SK-N-SH (cell line): ENCODE measurements at regions not wholly inside any gene's neighbourhood (a gene's known extent, or its start where the extent isn't known, plus 50 kb on each side); places are given as distances from the start of the nearest gene placed in this dataset.

Source experiments
- CTCF ChIA-PET: fragments of 300-600, 350-600 bp; formaldehyde crosslinking; extraction: SDS; loops from one replicate; lab custom pipeline; 2021; lab: Yijun Ruan, JAX
- POLR2A ChIA-PET: fragments of 350-600 bp; sonication (Branson Sonifier 250); formaldehyde crosslinking; extraction: SDS; loops from one replicate; lab custom pipeline; 2020; ENCODE audit warnings: antibody characterized with exemption, inconsistent platforms; lab: Yijun Ruan, JAX
- DNase-seq: peaks from one replicate; pipeline ENCODE4 v3.0.0; 2012
- H2AFZ ChIP-seq: fragments of 200-600 bp; sonication (generic); 2 replicates; pipeline ENCODE4 v1.8.1; 2016; ENCODE audit warnings: antibody characterized with exemption, mild to moderate bottlenecking, low read depth
- H3F3A ChIP-seq: fragments of 200-600 bp; sonication (generic); replicated peaks from 2 replicates; pipeline ENCODE3; 2016; ENCODE audit warnings: antibody characterized with exemption, mild to moderate bottlenecking; ENCODE audit not compliant: insufficient read depth
- H3K27ac ChIP-seq, 2 experiments: fragments of 200-500 bp in 1 of 2; fragments of 200-600 bp in 1 of 2; sonication (Bioruptor generic) in 1 of 2; sonication (generic), shearing (Covaris generic) in 1 of 2; 2 replicates each; pipeline versions ENCODE4 v1.5.1 to v1.6.1; 2014 to 2016; ENCODE audit warnings: low read depth in 2 of 2, inconsistent platforms in 1 of 2, low read length in 1 of 2, mild to moderate bottlenecking in 1 of 2, mixed read lengths in 1 of 2
- H3K27me3 ChIP-seq: fragments of 200-600 bp; sonication (generic), shearing (Covaris generic); 2 replicates; pipeline ENCODE4 v1.6.1; 2016; ENCODE audit warnings: mixed run types; ENCODE audit not compliant: insufficient read depth
- H3K36me3 ChIP-seq, 2 experiments: fragments of 200-500 bp in 1 of 2; fragments of 200-600 bp in 1 of 2; sonication (Bioruptor generic) in 1 of 2; sonication (generic) in 1 of 2; replicated peaks in 1 of 2; 2 replicates each; pipeline versions ENCODE3 to v1.5.1; 2014 to 2016; ENCODE audit warnings: low read length in 1 of 2, mild to moderate bottlenecking in 1 of 2; ENCODE audit not compliant: insufficient read depth in 2 of 2, control insufficient read depth in 1 of 2
- H3K4me1 ChIP-seq, 2 experiments: fragments of 200-500 bp in 1 of 2; fragments of 200-600 bp in 1 of 2; sonication (Bioruptor generic) in 1 of 2; sonication (generic), shearing (Covaris generic) in 1 of 2; 2 replicates each; pipeline versions ENCODE4 v1.5.1 to v1.6.1; 2014 to 2016; ENCODE audit warnings: low read depth in 1 of 2, low read length in 1 of 2, mixed run types in 1 of 2; ENCODE audit not compliant: insufficient read depth in 2 of 2, control insufficient read depth in 1 of 2
- H3K4me2 ChIP-seq: fragments of 200-600 bp; sonication (generic), shearing (Covaris generic); 2 replicates; pipeline ENCODE4 v1.6.1; 2017; ENCODE audit warnings: mixed run types
- H3K4me3 ChIP-seq, 2 experiments: fragments of 200-500 bp in 1 of 2; fragments of 200-600 bp in 1 of 2; sonication (Bioruptor generic) in 1 of 2; sonication (generic), shearing (Covaris generic) in 1 of 2; 2 replicates each; pipeline versions ENCODE4 v1.5.1 to v1.8.1; 2014 to 2016; ENCODE audit warnings: low read depth in 2 of 2, inconsistent platforms in 1 of 2, low read length in 1 of 2, mild to moderate bottlenecking in 1 of 2, mixed read lengths in 1 of 2, moderate library complexity in 1 of 2
- H3K79me2 ChIP-seq: fragments of 200-600 bp; sonication (generic); 2 replicates; pipeline ENCODE4 v1.8.1; 2017; ENCODE audit warnings: mild to moderate bottlenecking; ENCODE audit not compliant: insufficient read depth
- H3K9ac ChIP-seq: fragments of 200-600 bp; sonication (generic); 2 replicates; pipeline ENCODE4 v1.6.1; 2017; ENCODE audit warnings: mixed run types
- H3K9me2 ChIP-seq: fragments of 200-600 bp; sonication (generic); 2 replicates; pipeline ENCODE4 v1.6.1; 2017; ENCODE audit warnings: mixed run types
- H3K9me3 ChIP-seq: fragments of 200-600 bp; sonication (generic); 2 replicates; pipeline ENCODE4 v1.6.1; 2017; ENCODE audit warnings: mixed run types, mild to moderate bottlenecking, moderate library complexity
- H4K20me1 ChIP-seq: fragments of 200-600 bp; sonication (generic); 2 replicates; pipeline ENCODE4 v1.6.1; 2017; ENCODE audit warnings: mild to moderate bottlenecking, mixed run types; ENCODE audit not compliant: insufficient read depth
- FOXM1 ChIP-seq: IDR thresholded peaks from 2 replicates; pipeline ENCODE4 v1.4.0; 2012; ENCODE audit warnings: low read depth, mild to moderate bottlenecking
- GABPA ChIP-seq: IDR thresholded peaks from 2 replicates; pipeline ENCODE4 v1.4.0; 2012; ENCODE audit warnings: low read depth, mild to moderate bottlenecking
- JUND ChIP-seq: IDR thresholded peaks from 2 replicates; pipeline ENCODE4 v1.4.0; 2012
- MAX ChIP-seq: IDR thresholded peaks from 2 replicates; pipeline ENCODE4 v1.4.0; 2012; ENCODE audit warnings: low read depth
- MEF2A ChIP-seq: IDR thresholded peaks from 2 replicates; pipeline ENCODE4 v1.4.0; 2012; ENCODE audit warnings: low read depth, borderline replicate concordance
- NFIC ChIP-seq: IDR thresholded peaks from 2 replicates; pipeline ENCODE4 v1.4.0; 2012; ENCODE audit warnings: borderline replicate concordance
- RAD21 ChIP-seq: IDR thresholded peaks from 2 replicates; pipeline ENCODE4 v1.6.1; 2012; ENCODE audit warnings: mild to moderate bottlenecking, low read length
- SMC3 ChIP-seq: IDR thresholded peaks from 2 replicates; pipeline ENCODE4 v1.6.1; 2012; ENCODE audit warnings: low read depth, low read length, improper control_type of control experiment
- TEAD4 ChIP-seq: IDR thresholded peaks from 2 replicates; pipeline ENCODE4 v1.4.0; 2012; ENCODE audit warnings: mild to moderate bottlenecking, borderline replicate concordance; ENCODE audit not compliant: insufficient read depth
- USF2 ChIP-seq: fragments of 150-350 bp; IDR thresholded peaks from 2 replicates; pipeline ENCODE4 v1.6.1; 2017; ENCODE audit warnings: antibody characterized with exemption, low read length, low read depth, borderline replicate concordance
- WGBS: methylation state at CpG from one replicate; pipeline ENCODE4 v1.1.6; 2017; ENCODE audit warnings: low lambda C conversion rate; 5-methylcytosine and 5-hydroxymethylcytosine counted together
- TF ChIP-seq, protein P1 (sequence below): IDR thresholded peaks from 2 replicates; pipeline ENCODE4 v1.6.1; 2012; ENCODE audit warnings: mild to moderate bottlenecking, low read depth, low read length, moderate library complexity

- Histone ChIP-seq H3K4me2 (no peak overlapping the region), H3K79me2 (no peaks in the 10 kb centered on the region), H2AFZ (no peak overlapping the region), H3K9me2 (no peaks in the 10 kb centered on the region), H3K27me3 (no peaks in the 10 kb centered on the region), H3K4me3 (no peak overlapping the region), H3K4me1 (no peaks in the 10 kb centered on the region), H3K9me3 (no peaks in the 10 kb centered on the region), H3K36me3 (no peaks in the 10 kb centered on the region), H3K9ac (no peak overlapping the region), H4K20me1 (no peaks in the 10 kb centered on the region), H3K27ac (no peak overlapping the region), H3F3A (no peaks in the 10 kb centered on the region)
- ChIA-PET POLR2A (no interaction called here), CTCF (no interaction called here)
- TF ChIP-seq, protein P1, sequence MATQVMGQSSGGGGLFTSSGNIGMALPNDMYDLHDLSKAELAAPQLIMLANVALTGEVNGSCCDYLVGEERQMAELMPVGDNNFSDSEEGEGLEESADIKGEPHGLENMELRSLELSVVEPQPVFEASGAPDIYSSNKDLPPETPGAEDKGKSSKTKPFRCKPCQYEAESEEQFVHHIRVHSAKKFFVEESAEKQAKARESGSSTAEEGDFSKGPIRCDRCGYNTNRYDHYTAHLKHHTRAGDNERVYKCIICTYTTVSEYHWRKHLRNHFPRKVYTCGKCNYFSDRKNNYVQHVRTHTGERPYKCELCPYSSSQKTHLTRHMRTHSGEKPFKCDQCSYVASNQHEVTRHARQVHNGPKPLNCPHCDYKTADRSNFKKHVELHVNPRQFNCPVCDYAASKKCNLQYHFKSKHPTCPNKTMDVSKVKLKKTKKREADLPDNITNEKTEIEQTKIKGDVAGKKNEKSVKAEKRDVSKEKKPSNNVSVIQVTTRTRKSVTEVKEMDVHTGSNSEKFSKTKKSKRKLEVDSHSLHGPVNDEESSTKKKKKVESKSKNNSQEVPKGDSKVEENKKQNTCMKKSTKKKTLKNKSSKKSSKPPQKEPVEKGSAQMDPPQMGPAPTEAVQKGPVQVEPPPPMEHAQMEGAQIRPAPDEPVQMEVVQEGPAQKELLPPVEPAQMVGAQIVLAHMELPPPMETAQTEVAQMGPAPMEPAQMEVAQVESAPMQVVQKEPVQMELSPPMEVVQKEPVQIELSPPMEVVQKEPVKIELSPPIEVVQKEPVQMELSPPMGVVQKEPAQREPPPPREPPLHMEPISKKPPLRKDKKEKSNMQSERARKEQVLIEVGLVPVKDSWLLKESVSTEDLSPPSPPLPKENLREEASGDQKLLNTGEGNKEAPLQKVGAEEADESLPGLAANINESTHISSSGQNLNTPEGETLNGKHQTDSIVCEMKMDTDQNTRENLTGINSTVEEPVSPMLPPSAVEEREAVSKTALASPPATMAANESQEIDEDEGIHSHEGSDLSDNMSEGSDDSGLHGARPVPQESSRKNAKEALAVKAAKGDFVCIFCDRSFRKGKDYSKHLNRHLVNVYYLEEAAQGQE = no peak
- TF ChIP-seq RAD21 = no peak
- DNase-seq = no peak
- 14% methylated on average over 3 of the region's 3 CpGs for WGBS
Observed at GRCh38 chr14:22007363-22007762, 333.7 kb upstream of the OR4E1 start.

- H3K4me2 ChIP-seq = no peak overlapping the region
- ChIA-PET CTCF (interaction anchor here (1.0 to 2.8 kb wide), 2 partner anchors 26 to 109 kb away, joined by 3 to 16 read pairs; no protein-coding TSS in a partner anchor), POLR2A (no interaction called here)
- 0 out of 2 replicates have a peak overlapping the region, but pooled peaks have one; percentile 56 for H2AFZ ChIP-seq
- TF ChIP-seq USF2 (no peak), NFIC (no peak), MEF2A (no peak), SMC3 (no peak), JUND (no peak), TEAD4 (no peak), MAX (no peak), RAD21 (no peak), FOXM1 (no peak), GABPA (no peak)
- TF ChIP-seq, protein P1 = no peak
- no peaks in the 10 kb centered on the region for H3K36me3 ChIP-seq
- H3K27me3 ChIP-seq = no peaks in the 10 kb centered on the region
- H3K4me3 ChIP-seq = no peak overlapping the region
- H3K9me2 ChIP-seq = no peaks in the 10 kb centered on the region
- H3K79me2 ChIP-seq = no peaks in the 10 kb centered on the region
- H4K20me1 ChIP-seq = no peaks in the 10 kb centered on the region
- DNase-seq = no peak
- H3F3A ChIP-seq = no peaks in the 10 kb centered on the region
- H3K4me1 ChIP-seq = no peaks in the 10 kb centered on the region
- H3K27ac ChIP-seq = no peak overlapping the region
- 9% methylated on average over 9 of the region's 9 CpGs for WGBS
- no peaks in the 10 kb centered on the region for H3K9me3 ChIP-seq
- no peak overlapping the region for H3K9ac ChIP-seq
Observed at GRCh38 chr14:22003461-22003860, 329.8 kb upstream of the OR4E1 start.
